ENCODE measurements at regions not wholly inside any gene's neighbourhood (a gene's known extent, or its start where the extent isn't known, plus 50 kb on each side); places are given as distances from the start of the nearest gene placed in this dataset.
A peak's percentile ranks its signal among the peaks of the same experiment; 100 is the strongest.

DNA sequence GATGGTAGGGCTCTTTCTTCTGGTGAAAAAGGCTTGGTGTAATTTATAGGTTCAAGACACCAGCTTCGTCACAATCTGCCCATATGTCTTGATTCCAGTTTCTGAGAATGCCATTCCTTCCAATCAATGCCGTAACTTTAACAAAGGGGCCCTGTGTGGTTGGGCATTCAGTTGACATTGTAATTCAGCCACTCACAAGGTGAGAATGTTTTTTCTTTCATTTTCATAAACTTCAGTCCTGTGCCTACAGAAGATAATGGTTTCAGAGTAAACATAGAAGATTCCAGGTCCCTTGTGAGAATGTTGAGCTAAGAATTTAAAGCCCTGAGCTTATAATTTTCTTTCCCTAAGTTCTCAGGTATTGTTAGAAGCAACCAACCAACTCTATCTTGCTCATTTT lies 67.3 kb upstream of the AASS start:
- no peak overlapping the region for H3K4me3 Mint-ChIP-seq
- TF ChIP-seq, protein P1, sequence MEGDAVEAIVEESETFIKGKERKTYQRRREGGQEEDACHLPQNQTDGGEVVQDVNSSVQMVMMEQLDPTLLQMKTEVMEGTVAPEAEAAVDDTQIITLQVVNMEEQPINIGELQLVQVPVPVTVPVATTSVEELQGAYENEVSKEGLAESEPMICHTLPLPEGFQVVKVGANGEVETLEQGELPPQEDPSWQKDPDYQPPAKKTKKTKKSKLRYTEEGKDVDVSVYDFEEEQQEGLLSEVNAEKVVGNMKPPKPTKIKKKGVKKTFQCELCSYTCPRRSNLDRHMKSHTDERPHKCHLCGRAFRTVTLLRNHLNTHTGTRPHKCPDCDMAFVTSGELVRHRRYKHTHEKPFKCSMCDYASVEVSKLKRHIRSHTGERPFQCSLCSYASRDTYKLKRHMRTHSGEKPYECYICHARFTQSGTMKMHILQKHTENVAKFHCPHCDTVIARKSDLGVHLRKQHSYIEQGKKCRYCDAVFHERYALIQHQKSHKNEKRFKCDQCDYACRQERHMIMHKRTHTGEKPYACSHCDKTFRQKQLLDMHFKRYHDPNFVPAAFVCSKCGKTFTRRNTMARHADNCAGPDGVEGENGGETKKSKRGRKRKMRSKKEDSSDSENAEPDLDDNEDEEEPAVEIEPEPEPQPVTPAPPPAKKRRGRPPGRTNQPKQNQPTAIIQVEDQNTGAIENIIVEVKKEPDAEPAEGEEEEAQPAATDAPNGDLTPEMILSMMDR (IDR thresholded peaks at IDR 0.05), result no peak
- peaks cover 5% of the 10 kb centered on the region; the same call in 1 of the 2 replicates for H3K9me3 Mint-ChIP-seq
- H3K27ac Mint-ChIP-seq, result no peak overlapping the region
- H3K27me3 Mint-ChIP-seq (ENCODE audit: insufficient read depth), result no peaks in the 10 kb centered on the region; the same call in 1 of the 2 replicates
- H3K4me1 Mint-ChIP-seq (ENCODE audit: low read depth), result no peaks in the 10 kb centered on the region
- DNase-seq, result no peak
- H3K36me3 Mint-ChIP-seq (ENCODE audit: low read depth), result no peaks in the 10 kb centered on the region; the same call in 1 of the 2 replicates

DNA sequence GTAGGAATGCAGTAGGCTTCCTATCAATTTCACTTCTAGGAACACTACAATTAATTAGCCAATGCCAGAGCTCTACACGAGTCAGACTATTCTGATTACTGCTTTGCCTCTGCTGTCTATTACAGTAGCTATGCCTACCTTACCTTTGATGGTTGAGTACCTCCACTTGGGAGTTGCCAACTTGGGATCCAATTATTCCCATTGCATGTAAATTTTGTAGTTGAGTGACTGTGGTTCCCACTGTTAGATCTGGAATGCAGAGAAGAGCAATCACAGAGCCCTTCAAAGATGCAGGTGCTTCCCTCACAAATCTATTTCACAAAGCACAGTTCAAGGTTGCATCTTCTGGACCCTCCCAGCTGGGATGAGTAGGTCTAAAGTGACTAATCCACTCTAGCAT lies 62.9 kb upstream of the AASS start:
- Mint-ChIP-seq H3K36me3 (ENCODE audit: low read depth) (no peaks in the 10 kb centered on the region; the same call in 1 of the 2 replicates), H3K4me1 (ENCODE audit: low read depth) (no peaks in the 10 kb centered on the region), H3K27me3 (ENCODE audit: insufficient read depth) (no peaks in the 10 kb centered on the region), H3K27ac (no peak overlapping the region), H3K4me3 (no peak overlapping the region), H3K9me3 (peaks cover 10% of the 10 kb centered on the region)
- no peak for DNase-seq
- TF ChIP-seq, protein P1 (IDR thresholded peaks at IDR 0.05), result no peak

DNA sequence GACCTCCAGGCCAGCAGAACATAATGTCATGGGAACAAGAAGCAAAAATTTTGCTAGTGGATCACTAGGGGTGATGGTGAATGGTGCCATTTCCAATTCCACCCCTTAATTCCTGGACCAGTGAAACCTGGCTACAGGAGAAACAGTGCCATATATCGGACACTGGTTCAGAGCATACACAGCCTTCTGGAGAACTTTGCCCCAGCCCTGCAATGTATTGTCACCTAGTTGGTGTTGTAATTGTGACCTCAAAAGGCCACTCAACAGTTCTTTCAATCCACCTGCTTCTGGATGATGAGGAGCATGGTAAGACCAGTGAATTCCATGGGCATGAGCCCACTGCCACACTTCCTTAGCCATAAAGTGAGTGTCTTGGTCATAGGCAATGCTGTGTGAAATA lies 59.8 kb upstream of the AASS start:
- Mint-ChIP-seq H3K27ac (no peak overlapping the region), H3K4me3 (no peak overlapping the region), H3K36me3 (ENCODE audit: low read depth) (no peaks in the 10 kb centered on the region; the same call in 1 of the 2 replicates), H3K4me1 (ENCODE audit: low read depth) (no peaks in the 10 kb centered on the region), H3K9me3 (peaks cover 10% of the 10 kb centered on the region), H3K27me3 (ENCODE audit: insufficient read depth) (peaks cover 2% of the 10 kb centered on the region)
- no peak for DNase-seq
- TF ChIP-seq, protein P1 (IDR thresholded peaks at IDR 0.05), result no peak

DNA sequence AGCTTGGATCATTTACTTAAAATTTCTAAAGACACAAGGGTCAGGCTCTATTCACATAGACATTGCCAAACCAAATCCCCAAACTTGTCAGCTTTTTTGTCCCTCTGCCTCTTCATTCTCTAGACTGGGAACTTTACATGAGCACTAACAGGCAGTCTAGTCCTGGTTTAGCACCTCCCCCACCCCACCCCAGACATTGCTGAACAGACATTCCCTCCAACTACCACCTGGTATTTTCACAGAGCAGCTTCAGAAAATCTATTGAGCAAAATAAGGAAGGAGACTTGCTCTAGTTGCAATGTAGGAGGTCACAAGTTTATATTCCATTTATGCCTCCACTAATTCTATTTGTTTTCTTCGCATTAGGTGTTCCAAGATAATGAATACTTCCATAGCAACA lies 56.8 kb upstream of the AASS start:
- Mint-ChIP-seq H3K27ac (no peak overlapping the region), H3K27me3 (ENCODE audit: insufficient read depth) (peaks cover 2% of the 10 kb centered on the region), H3K4me3 (no peak overlapping the region), H3K36me3 (ENCODE audit: low read depth) (no peaks in the 10 kb centered on the region), H3K4me1 (ENCODE audit: low read depth) (no peaks in the 10 kb centered on the region), H3K9me3 (peaks cover 5% of the 10 kb centered on the region; the same call in 1 of the 2 replicates)
- TF ChIP-seq, protein P1 (IDR thresholded peaks at IDR 0.05), result no peak
- no peak for DNase-seq

DNA sequence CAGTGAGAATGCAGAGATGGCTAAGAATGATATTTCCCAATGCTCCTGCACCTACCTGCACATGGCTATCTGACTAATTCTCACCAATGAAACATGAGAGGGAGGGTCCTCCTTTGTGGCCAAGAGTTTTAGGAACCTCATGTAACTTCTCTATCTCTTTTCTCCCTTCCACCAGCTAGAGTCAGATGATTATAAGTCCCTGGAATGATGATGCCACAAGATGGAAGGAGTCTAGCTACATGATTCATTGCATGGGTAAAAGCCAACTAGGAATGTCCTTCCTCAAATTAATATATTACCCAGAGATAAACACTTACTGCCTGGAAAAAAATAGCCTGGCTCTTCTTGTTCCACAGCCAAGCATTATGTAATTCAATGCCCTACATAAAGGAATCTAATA lies 55.1 kb upstream of the AASS start:
- Mint-ChIP-seq H3K36me3 (ENCODE audit: low read depth) (no peaks in the 10 kb centered on the region), H3K27me3 (ENCODE audit: insufficient read depth) (peaks cover 2% of the 10 kb centered on the region), H3K4me1 (ENCODE audit: low read depth) (no peaks in the 10 kb centered on the region), H3K4me3 (no peak overlapping the region), H3K27ac (no peak overlapping the region), H3K9me3 (no peaks in the 10 kb centered on the region)
- DNase-seq, result peak; percentile 22
- TF ChIP-seq, protein P1 (IDR thresholded peaks at IDR 0.05), result no peak

DNA sequence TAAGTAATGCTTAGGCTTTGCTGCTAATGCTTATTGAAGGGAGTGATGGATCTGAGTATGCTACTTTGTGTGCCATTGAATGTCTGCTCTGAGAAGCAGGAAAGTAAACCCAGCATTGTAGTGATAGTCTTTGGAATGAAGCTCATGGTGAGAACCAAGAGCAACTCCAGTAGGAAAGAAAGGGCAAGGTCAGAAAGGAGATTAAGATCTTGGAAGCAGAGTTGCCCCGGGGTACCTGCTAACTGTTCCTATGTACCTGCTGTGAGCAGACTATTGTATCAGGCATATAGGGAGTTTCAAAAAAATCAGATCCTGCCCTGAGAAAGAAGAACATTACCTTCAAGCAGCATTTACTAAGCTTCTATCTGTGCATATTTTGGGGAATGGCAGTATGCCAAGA lies 54.5 kb upstream of the AASS start:
- H3K4me1 Mint-ChIP-seq (ENCODE audit: low read depth), result no peaks in the 10 kb centered on the region
- H3K4me3 Mint-ChIP-seq, result no peak overlapping the region
- no peak overlapping the region for H3K27ac Mint-ChIP-seq
- no peaks in the 10 kb centered on the region for H3K9me3 Mint-ChIP-seq
- peaks cover 2% of the 10 kb centered on the region for H3K27me3 Mint-ChIP-seq (ENCODE audit: insufficient read depth)
- no peak for DNase-seq
- no peaks in the 10 kb centered on the region for H3K36me3 Mint-ChIP-seq (ENCODE audit: low read depth)
- TF ChIP-seq, protein P1 (IDR thresholded peaks at IDR 0.05), result no peak
